Frontal cortex (tissue), 3 donors: ENCODE measurements at regions not wholly inside any gene's neighbourhood (a gene's known extent, or its start where the extent isn't known, plus 50 kb on each side); places are given as distances from the start of the nearest gene placed in this dataset.
"Not testable (repeated sequence)": the region's sequence is repeated elsewhere in the genome, so short reads cannot be mapped to it uniquely, and the experiment has no call there.

Experiments used
- DNase-seq, 2 donors: peaks; one replicate each; pipeline ENCODE4 v3.0.0; 2012; ENCODE audit warnings: low spot score in 2 of 2
- FAIRE-seq: peaks from 2 replicates; lab custom pipeline; 2012; peaks lifted over from hg19 to GRCh38; lab: Jason Lieb, UNC
- donor health status: control.
- donor health status: control.
- donor health status: control.

DNA sequence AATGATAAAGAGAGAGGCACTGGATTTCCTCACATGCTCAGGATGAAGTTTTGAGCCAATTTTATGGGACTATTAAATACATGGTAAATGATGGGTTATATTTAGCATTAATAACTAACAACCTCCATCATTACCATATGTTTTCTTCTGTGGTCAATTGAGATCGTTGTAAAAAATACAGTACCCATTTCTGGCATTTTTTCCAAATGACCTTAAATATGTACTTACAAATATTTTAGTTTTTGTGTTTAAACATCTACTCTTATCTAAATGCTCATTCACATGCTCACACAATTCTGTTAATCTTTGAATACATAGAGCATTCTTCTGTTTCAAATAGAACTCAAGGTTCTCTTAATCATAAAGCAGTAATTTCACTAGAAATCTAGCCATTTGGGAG, 330.0 kb upstream of the BRINP3 start:
- FAIRE-seq = no peak
- no peak for DNase-seq

DNA sequence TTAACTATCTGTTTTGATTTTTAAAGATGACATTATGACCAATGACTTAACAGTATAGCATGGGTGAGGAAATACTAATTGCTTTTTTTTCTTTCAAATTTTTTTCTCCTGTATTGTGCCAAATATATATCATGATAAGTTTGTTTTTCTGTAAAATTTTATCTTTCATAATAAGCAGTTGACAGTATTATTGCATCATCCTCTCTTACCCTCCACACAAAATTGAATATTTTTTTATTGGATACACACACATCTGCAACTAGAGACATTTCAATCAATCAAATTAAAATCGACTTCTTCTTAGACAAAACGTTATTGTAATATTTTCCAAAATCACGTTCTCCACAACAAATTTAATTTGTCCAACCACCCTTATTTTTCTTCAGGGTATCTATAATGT, 330.4 kb upstream of the BRINP3 start:
- no peak for FAIRE-seq

DNA sequence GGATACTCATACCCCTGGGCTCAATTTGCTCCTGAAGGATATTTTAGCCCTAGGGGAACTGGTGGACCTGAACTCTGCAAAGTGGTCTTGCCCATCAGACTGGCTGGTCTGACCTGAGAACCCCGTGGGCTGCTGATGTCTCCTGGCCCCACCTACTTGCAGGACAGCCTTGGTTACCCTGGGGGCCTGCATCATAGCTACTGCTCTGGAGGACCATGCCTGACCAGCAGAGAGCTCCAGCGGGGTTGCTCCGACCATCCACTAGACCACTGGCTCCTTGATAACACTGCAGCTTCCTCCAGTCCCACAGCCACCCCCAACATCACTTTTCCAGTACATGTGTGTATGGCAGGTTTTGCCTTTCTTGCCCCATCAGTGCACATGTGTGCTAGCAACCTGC, 331.6 kb upstream of the BRINP3 start:
- FAIRE-seq = no peak

More for the DNA sequence above, 330.4 kb upstream of the BRINP3 start:
- DNase-seq = no peak

DNA sequence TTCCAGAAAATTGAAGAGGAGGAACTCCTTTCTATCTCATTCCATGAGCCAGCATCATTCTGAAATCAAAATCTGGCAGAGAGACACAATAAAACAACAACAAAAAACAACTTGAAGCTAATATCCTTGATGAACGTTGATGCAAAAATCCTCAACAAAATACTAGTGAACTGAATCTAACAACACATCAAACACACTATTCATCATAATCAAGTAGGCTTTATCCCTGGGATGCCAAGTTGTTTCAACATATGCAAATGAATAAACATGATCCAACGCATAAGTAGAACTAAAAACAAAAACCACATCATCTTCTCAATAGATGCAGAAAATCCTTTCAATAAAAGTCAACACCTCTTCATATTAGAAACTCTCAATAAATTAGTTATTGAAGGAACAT, 335.3 kb upstream of the BRINP3 start:
- no peak for DNase-seq
- no peak for FAIRE-seq

More for the DNA sequence above, 331.6 kb upstream of the BRINP3 start:
- no peak for DNase-seq

DNA sequence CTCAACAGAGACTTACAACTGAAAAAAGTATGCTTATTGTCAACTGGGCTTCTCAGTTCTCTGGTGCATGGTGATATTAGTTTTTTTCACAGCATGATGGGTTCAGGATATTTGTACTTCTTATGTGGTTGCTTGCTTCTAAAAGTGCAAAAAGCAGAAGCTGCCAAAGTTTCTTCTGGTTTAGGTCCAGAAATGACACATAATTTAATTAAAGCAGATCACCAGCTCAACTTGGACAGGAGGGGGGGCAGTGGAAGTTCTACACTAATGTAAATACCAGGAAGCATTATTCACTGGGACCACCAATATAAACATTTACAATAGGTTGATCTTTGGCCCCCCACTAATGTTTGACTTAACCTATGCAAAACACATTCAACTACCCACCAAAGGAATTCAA, 354.8 kb upstream of the BRINP3 start:
- DNase-seq (no peak), FAIRE-seq (no peak)

DNA sequence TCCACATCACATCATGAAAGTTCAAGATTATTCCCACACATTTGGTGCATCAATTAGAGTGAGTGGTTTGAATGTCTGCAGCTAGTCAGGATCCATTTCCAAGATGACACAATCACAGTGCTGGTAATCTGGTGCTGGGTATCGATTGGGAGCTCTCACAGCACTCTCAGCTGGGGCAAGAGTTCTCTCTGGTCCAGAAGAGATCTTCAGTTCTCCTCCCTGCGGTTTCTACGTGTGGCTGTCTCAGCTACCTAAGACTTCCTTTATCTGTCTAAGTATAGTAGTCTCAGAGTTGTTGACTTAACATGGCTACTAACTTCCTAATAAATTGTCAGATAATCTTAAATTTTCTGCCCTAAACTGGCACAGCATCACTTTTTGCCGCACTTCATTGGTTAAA, 358.0 kb upstream of the BRINP3 start:
- DNase-seq = no peak
- FAIRE-seq = no peak

DNA sequence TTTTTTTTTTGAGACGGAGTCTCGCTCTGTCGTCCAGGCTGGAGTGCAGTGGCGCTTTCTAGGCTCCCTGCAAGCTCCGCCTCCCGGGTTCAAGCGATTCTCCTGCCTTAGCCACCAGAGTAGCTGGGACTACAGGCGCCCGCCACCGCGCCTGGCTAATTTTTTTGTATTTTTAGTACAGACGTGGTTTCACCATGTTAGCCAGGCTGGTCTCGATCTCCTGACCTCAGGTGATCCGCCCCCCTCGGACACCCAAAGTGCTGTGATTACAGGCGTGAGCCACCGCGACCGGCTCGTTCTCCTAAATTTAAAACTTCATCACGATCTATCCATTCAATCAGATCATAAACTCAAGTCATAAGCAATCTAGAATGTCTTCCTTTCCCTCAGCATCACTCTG, 359.5 kb upstream of the BRINP3 start:
- not testable (repeated sequence) for DNase-seq, FAIRE-seq

DNA sequence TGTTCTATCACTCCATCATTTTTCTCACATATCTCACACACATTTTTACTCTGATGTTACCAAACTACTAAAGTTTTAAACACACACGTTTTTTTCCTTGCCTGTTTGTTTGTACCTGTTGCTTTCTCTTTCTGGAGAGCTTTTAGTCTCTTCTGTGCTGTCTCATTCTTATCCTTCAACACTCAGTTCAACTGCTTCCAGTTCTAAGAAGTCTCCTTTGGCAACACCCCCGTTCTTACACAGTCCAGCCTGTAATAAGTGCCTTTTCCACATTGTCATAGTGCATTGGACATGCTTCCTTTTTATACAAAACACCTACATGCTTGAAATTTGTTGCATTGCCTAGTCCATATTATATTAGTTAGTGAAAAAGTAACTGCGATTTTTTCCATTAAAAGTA, 360.2 kb upstream of the BRINP3 start:
- FAIRE-seq (no peak), DNase-seq (no peak)

DNA sequence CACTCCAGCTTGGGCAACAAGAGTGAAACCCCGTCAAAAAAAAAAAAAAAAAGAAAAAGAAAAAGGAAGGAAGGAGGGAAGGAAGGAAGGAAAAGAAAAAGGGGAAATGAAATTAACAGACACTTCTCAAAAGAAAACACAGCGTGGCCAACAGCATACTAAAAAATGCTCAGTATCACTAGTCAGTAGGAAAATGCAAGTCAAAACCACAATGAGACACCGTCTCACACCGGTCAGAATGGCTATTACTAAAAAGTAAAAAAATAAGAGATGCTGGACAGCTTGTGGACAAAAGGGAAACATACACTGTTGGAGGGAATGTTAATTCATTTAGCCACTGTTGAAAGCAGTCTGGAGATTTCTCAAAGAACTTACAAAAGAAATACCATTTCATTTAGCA, 369.5 kb upstream of the BRINP3 start:
- FAIRE-seq = no peak
- DNase-seq = no peak

DNA sequence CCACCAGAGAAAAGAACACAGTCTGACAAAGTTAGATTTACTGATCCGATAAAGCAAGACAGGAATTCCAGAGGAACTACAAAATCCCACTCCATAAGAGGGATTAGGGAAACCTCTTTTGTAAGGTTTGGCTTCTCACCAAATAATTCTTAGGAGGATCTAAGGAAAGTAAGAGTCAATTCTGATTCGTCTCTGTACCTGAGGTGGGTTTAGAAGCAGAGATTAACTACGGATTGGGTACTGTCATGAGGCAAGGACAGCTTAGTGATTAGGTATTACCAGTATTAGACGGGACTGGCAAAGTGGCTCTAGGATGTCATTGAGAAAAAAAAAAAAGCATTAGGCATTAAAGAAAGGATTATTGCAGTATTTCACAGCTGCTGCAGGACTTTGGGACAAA, 371.7 kb upstream of the BRINP3 start:
- FAIRE-seq = no peak
- no peak for DNase-seq

DNA sequence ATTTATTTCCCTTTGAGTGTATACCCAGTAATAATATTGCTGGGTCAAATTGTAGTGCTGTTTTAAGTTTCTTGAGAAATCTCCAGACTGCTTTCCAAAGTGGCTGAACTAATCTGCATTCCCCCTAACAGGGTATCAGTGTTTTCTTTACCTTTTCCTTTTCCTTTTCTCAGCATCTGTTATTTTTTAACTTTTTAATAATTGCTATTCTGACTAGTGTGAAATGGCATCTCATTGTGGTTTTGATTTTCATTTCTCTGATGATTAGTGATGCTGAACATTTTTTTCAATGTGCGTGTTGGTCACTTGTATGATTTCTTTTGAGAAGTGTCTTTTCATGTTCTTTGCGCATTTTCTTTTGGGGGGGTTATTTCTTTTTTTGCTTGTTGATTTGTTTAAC, 374.9 kb upstream of the BRINP3 start:
- DNase-seq (no peak), FAIRE-seq (no peak)

DNA sequence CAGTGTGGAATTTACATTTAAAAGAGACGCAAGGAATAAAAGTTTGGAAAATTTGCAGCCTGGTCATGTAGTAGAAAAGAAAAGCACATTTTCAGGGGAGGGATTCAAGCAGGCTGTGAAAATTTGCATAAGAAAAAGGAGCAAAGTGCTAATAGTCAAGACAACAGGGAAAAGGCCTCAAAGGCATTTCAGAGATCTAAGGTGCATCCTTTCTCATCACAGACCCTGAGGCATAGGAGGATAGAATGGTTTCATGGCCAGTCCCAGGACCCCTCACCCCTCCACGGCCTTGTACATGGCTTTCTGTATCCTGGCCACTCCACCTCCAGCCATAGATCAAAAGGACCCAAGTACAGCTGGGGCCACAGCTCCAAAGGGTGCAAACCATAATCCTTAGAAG, 380.5 kb upstream of the BRINP3 start:
- no peak for FAIRE-seq

DNA sequence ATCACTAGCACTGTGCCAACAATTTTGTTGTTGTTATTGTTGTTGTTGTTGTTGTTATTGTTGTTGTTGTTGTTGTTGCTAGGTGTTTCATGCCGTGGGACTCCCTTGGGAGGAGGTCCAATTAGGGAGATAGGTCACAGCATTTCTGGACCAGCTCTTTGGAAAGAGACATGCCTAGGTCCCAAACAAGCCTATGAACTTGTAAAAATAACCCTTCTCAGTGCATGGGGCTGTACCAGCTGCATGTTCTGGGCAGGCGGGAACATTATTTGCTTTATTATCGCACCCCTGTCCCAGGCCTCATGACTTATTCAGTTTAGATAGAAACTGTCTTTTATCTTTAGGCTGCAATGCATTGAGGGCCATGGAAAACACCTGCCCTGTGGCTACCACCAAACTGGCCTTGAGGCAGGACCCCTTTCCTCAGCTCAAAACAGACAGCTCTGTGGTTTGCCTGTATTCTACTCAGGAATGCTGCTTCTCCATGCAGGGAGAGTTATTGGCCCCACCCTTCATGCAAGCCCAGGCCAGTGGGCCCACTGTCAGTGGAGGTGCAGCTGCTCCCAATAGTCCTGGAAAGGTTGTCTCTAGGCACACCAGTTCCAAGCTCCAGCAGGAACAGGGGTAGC, 386.5 kb upstream of the BRINP3 start:
- no peak for DNase-seq
- no peak for FAIRE-seq

More for the DNA sequence above, 380.5 kb upstream of the BRINP3 start:
- no peak for DNase-seq

DNA sequence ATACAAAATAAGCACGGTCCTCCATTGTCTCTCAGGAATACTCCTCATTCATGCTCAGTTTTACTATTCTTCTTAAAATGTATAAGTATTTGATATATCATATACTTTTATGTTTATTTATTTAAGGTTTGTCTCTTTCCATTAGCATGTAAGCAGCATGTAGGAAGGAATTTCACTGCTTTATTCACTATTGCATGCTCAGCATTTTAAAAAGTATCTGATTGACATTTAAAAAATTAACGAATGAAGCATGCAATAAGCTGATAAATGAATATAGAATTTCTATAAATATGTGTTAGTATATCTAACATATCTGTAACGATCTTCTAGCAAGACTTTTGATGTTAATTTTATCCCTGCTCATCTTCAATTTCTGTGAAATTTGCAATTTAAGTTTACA, 402.7 kb upstream of the BRINP3 start:
- FAIRE-seq (no peak), DNase-seq (no peak)

DNA sequence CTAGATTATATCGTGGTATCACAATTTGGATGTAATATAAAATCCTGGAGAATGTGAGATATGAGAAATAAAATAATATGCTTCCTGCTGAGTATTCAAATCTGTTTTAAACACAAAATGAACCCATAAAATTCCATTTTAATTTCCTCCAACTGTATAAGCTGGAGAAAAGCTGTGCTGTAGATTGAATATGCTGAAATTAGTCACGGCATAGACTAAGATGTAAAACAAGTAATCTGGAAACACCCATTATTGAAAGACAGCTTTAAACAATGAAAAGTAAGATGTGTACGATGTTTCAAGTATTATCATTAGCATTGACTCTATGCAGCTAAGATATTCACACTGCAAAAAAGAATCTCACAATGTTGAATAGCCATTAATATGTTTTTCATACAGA, 403.4 kb upstream of the BRINP3 start:
- FAIRE-seq (no peak), DNase-seq (no peak)

DNA sequence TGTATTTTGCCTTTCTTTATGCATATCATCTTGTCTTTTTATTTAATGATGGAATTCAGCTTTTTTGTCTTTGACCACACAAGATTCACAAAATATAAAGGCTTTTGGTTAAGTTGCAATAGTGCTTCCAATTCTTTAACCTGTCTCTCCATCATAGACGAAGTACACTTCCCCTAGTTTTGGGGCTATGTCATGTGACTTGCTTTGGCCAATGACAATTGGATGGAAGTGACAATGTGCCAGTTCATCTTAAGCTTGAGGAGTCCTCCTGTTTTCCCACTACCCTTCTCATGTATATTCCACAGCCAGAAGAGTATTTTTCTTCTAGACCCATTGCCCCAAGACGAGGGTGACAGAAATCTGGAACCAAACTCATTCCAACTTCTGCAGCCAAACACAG, 419.6 kb upstream of the BRINP3 start:
- DNase-seq = no peak
- no peak for FAIRE-seq

DNA sequence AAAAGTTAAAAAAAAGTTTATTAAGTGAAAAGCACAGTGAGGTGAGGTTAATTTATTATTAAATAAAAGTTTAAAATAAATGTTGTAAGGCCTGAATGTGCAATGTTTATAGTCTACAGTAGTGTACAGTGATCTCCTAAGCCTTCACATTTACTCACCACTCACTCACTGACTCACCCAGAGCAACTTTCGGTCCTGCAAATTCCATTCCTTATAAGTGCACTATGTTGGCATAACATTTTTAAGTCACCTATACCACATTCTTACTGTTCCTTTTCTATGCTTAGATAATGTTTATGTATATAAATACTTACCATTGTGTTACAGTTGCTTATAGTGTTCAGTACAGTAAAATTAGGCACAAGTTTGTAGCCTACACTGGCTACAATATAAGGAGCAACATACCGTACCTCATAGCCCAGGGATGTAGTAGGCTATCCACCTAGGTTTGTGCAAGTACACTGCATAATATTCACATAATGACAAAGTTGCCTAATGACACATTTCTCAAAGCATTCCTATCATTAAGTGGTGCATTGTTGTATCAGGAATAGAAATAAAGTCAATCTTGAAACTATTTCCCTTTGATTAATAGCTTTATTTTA, 426.5 kb upstream of the BRINP3 start:
- DNase-seq = no peak
- FAIRE-seq = no peak

DNA sequence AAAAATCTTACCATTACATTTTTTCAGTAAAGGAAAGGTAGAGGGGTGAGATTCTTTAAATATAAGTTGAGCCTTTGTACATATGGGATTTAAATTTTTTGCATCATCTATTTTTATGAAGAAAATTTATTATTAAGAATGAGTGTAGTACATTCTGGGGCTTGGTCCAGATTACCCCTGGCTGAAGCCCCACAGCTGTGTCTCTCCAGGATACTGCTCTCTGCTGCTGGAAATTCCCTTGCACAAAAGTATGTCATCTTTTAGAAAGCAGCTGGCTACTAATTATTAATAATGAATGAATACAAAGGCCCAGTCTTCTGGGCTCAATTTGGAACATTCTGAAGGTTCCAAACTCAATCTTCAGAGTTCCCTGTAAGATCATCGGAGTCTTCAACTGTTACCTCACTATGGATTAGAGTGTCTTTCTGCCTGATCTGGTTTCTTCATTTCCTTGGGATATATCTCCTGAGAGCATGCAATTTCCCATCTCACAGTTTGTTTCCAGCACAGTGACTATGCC, 428.6 kb upstream of the BRINP3 start:
- FAIRE-seq (no peak), DNase-seq (no peak)

DNA sequence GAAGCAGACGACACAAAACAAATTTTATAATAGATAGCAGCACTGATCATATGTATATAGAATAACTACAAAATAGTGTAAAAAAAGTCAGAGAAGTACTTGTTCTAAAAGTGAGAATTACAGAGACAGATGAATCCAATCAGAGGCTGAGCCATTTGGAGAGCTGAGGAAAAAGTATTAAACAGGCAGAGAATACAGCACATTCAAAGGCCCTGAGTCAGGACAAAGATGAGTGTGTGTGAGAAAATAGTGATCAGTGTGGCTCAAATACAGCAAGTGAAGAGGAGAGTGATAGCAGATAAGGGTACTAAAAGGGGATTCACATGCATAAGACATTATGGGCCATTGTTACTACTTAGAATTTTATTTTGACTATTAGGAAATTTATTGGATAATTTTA, 430.6 kb upstream of the BRINP3 start:
- DNase-seq (no peak), FAIRE-seq (no peak)

DNA sequence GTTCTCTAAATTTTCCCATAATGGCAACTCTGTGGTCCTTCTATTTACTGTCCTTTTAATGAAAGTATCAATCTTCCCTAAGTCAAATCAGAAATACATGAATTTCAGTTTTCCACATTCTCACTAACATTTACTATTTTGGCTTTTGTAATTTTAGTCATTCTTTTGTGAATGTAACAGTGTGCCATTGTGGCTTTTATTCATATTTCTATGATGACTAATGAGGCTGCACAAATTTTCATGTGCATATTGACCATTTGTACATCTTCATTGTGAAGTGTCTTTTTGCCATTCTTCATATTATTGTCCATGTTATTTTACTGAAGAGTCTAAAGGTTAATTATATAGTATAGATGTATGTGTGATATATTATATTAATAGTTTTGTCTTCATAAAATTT, 431.0 kb upstream of the BRINP3 start:
- DNase-seq (no peak), FAIRE-seq (peak; percentile 63)

DNA sequence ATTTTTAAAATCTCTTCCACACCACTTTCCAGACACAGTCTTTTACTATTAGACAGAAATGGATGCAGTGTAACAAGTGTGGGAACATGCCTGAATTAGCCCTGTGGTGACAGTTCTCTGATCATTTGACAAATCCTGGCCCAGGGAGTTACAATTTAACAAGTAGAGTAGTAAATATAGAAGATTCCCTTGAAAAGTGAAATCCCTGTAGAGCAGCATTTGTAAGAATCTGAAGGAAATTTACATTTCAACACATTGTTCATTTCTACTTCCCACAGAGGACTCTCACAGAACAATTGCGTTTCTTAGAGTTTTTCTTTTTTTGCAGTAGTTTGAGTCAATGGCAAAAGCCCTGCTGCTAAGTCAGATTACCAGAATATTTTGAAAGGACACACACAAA, 458.3 kb upstream of the BRINP3 start:
- DNase-seq = no peak
- FAIRE-seq = no peak

DNA sequence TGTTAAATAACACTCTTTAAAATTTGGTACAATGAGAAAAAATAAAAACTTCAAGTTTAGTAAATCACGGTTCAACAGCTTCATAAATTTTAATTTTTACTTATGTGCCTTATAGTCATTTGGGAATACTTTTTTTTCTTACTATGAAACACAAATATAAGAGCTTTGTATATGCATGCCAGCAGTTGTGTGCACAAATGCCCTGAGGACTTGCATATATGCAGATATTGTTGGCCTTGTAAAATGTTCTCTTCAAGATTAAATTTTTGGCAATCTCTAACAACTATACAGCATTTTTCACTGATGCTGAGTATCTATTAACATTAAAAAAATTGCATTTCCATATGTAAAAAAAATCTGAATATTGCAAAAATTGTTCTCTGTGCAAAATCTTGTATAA, 458.7 kb upstream of the BRINP3 start:
- DNase-seq = no peak

More for the DNA sequence above, 458.7 kb upstream of the BRINP3 start:
- FAIRE-seq = no peak
